ENCODE measurements at regions not wholly inside any gene's neighbourhood (a gene's known extent, or its start where the extent isn't known, plus 50 kb on each side); places are given as distances from the start of the nearest gene placed in this dataset.
A peak's percentile ranks its signal among the peaks of the same experiment; 100 is the strongest.
"Not testable (repeated sequence)": the region's sequence is repeated elsewhere in the genome, so short reads cannot be mapped to it uniquely, and the experiment has no call there.

DNA sequence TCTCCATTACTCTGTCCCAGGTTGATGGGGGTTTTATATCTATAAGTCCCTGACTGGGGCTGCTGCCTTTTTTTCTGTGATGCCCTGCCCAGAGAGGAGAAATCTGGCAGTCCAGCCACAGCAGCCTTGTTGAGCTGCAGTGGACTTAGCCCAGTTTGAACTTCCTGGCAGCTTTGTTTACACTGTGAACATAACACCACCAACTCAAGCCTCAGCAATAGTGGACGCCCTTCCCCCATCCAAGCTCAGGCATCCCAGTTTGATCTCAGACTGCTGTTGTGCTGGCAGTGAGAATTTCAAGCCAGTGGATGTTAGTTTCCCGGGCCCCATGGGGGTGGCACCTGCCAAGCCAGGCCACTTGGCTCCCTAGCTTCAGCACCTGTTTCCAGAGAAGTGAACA, 298.5 kb upstream of the KDM5D start:
- peaks cover 5% of the 10 kb centered on the region for H3K9me3 Mint-ChIP-seq
- H3K27ac Mint-ChIP-seq: no peak overlapping the region
- H3K4me1 Mint-ChIP-seq: no peaks in the 10 kb centered on the region
- no peaks in the 10 kb centered on the region for H3K36me3 Mint-ChIP-seq
- no peaks in the 10 kb centered on the region for H3K27me3 Mint-ChIP-seq
- no peak overlapping the region for H3K4me3 Mint-ChIP-seq

DNA sequence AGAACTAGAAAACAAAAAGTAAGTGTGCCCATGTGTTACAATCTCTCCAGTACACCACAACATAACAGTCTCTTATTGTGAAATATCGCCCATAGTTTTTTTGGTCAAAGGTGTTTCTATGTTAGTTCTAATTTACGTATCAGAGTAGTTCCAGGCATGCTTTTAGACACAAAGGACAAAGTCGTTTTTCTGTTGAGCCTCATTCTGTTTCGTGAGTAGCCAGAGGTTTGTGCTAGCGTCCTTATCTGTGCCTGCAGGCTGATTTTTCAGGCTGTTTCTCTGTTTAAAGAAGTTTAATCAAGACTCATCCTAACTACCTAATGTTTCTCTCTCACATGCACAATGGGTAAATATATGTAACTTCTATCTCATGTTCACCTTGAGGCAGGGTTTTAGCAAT, 281.1 kb upstream of the KDM5D start:
- no peaks in the 10 kb centered on the region for H3K36me3 Mint-ChIP-seq

DNA sequence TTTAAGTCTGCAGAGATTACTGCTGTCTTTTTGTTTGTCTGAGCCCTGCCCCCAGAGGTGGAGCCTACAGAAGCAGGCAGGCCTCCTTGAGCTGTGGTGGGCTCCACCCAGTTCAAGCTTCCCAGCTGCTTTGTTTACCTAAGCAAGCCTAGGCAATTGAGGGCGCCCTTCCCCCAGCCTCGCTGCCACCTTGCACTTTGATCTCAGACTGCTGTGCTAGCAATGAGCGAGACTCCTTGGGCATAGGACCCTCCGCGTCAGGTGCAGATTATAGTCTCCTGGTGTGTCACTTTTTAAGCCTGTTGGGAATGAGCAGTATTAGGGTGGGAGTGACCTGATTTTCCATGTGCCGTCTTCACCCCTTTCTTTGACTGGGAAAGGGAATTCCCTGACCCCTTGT, 248.9 kb upstream of the KDM5D start:
- not testable (repeated sequence) for H3K27me3 Mint-ChIP-seq, H3K4me1 Mint-ChIP-seq, H3K27ac Mint-ChIP-seq, H3K36me3 Mint-ChIP-seq, H3K9me3 Mint-ChIP-seq, H3K4me3 Mint-ChIP-seq

More for the DNA sequence above, 281.1 kb upstream of the KDM5D start:
- no peak overlapping the region for H3K27ac Mint-ChIP-seq
- no peaks in the 10 kb centered on the region for H3K4me1 Mint-ChIP-seq
- no peak overlapping the region for H3K4me3 Mint-ChIP-seq
- H3K27me3 Mint-ChIP-seq: peaks cover 1% of the 10 kb centered on the region
- H3K9me3 Mint-ChIP-seq: peaks cover 6% of the 10 kb centered on the region

DNA sequence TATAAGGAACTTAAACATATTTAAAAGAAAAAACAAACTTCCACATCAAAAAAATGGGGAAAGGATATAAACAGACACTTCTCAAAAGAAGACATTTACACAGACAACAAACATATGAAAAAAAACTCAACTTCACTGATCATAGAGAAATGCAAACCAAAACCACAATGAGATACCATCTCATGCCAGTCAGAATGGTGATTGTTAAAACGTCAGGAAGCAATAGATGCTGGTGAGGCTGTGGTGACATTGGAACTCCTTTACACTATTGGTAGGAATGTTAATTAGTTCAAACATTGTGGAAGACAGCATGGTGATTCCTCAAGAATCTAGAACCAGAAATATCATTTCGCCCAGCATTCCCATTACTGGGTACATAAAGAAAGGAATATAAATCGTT, 228.5 kb upstream of the KDM5D start:
- H3K9me3 Mint-ChIP-seq: no peaks in the 10 kb centered on the region
- H3K36me3 Mint-ChIP-seq: no peaks in the 10 kb centered on the region
- H3K4me1 Mint-ChIP-seq: no peaks in the 10 kb centered on the region
- no peaks in the 10 kb centered on the region for H3K27me3 Mint-ChIP-seq
- H3K27ac Mint-ChIP-seq: no peak overlapping the region
- H3K4me3 Mint-ChIP-seq: no peak overlapping the region

DNA sequence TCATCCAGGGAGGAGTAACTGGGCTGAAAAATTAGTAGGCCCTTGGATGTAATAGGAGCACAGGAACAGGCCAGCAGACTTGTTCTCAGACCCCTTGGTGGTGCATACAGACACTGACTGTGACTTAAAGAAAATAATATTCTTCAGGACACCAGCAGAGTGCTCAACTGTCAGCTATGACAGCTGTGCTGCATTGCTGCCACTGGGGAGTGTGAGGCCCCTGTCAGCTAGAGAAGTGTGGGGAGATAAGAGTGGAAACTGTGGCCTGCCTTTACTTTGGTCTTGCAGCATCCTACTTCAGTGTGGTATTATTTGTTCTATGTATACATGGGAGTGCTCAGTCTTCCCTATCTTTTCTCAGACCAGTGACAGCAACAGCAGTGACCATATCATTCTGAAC, 203.2 kb upstream of the KDM5D start:
- Mint-ChIP-seq H3K4me1 (no peaks in the 10 kb centered on the region), H3K9me3 (no peaks in the 10 kb centered on the region), H3K27ac (no peak overlapping the region), H3K4me3 (no peak overlapping the region), H3K27me3 (peaks cover 1% of the 10 kb centered on the region), H3K36me3 (no peaks in the 10 kb centered on the region)

DNA sequence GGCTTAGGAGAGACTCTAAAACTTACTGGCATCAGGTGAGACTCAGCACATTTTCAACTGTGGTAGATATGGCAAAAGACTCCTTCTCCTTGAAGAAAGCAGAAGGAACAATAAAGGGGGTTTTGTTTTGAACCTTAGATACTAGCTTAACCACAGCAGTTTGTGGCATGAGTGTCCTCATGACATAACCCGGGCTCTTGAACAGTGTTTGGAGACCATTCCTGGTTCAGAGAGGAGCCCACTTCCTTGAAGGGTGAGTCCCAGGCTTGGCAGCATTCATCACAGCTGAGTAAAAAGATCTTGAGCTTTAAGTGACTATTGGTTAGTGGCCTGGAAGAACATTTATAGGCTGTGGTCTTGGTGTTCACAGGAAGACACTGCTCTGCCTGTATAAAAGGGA, 154.5 kb upstream of the KDM5D start:
- Mint-ChIP-seq H3K27me3 (peaks cover 3% of the 10 kb centered on the region), H3K36me3 (no peaks in the 10 kb centered on the region), H3K9me3 (no peaks in the 10 kb centered on the region), H3K27ac (no peak overlapping the region), H3K4me3 (no peak overlapping the region), H3K4me1 (no peaks in the 10 kb centered on the region)

DNA sequence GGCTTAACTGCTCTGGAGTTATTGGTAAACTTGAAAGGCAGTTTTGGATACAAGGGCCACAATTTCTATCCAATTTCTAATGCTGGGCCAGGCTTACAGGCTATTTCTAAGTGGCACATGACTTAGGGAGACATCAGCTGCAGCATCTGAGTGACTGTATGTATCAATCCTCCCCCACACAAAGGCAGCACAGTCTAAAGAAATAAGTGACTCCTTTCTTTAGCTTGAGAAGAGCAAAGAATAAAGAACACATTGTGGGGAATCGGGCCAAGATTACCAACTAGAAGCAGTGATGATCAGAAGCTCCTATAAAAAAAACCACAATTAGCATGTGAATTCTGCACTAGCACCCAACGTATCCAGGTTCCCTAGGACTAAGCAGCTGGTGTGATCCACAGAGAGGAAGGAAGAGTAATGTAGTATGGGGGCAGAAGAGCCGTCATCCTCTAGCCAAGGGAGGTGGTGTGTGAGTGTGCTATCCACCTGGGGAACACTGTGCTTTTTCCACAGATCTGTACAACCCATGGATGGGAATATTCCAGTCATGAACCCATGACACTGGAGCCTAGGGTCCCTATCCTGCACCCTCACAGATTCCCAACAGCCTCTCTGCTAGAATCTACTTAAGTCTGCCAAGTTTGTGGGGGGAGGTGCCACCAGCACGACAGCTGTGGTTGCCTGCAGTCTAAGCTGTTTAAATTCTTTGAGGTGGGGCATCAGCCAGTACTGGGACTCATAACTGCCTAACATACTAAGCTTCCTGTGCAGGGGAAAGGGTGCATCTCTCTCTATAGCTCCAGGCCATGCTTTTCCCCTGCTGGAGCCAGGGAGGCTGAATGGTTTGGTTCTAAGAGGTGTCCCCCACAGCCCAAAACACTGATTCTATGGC, 147.8 kb upstream of the KDM5D start:
- Mint-ChIP-seq H3K4me3 (no peak overlapping the region), H3K9me3 (no peaks in the 10 kb centered on the region), H3K27ac (no peak overlapping the region)

DNA sequence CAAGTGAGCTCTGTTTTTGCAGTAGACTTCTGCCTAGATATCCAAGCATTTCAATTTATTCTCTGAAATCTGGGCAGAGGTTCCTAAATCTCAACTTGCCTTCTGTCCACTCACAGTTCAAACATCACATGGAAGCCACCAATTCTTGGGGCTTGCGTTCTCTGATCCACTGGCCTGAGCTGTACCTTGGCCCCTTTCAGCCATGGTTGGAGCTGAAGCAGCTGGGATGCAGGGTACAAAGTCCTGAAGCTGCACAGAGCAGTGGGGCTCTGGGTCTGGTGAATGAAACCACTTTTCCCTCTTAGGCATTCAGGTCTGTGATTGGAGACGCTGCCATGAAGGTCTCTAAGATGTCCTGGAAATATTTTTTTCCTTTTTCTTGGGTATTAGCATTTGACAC, 137.6 kb upstream of the KDM5D start:
- Mint-ChIP-seq H3K36me3 (no peaks in the 10 kb centered on the region), H3K4me3 (no peak overlapping the region), H3K27me3 (no peaks in the 10 kb centered on the region), H3K27ac (no peak overlapping the region), H3K4me1 (no peaks in the 10 kb centered on the region), H3K9me3 (no peaks in the 10 kb centered on the region)

More for the DNA sequence above, 147.8 kb upstream of the KDM5D start:
- Mint-ChIP-seq H3K4me1 (no peaks in the 10 kb centered on the region), H3K36me3 (no peaks in the 10 kb centered on the region), H3K27me3 (peaks cover 6% of the 10 kb centered on the region)

DNA sequence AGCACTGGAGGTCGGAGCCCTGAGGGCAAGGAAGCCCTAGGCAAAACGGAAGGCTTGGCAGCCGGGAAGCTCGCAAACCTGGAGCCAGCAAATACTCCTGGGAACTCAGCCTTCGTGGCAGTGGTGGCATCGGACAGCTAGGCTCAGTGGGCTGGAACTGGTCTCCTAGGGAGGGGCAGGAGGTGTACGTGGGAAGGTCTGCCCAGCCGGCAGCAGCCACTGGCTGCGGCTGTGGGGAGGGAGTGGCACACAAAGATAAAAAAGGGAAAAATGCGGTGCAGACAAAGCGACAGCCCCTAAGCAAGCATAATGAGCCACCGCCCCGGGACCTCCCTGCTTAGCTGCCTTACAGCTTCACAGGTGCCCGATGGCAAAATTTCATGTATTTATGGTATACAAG, 125.2 kb upstream of the KDM5D start:
- Mint-ChIP-seq H3K4me3 (peak overlapping the region; percentile 39), H3K27ac (no peak overlapping the region), H3K36me3 (no peaks in the 10 kb centered on the region), H3K9me3 (no peaks in the 10 kb centered on the region), H3K4me1 (no peaks in the 10 kb centered on the region), H3K27me3 (no peaks in the 10 kb centered on the region)

DNA sequence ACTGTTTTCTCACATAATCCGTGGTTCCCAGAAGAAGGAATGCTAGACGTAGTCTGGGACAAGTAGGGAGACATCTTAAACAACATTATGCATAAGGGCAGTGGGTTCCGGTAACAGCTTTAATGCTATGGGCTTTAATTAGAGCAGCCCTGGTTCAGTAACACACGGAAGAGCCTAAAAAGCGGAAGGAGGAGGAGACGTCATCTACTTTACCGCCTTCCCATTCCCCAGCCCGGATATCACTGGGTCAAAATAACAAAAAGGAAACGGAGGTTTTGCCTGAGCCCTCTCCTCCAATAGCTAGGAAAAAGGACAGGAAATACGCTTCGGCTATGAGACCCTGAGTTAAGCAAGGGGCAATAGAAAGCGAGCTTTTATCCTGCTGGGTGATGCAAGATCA, 124.8 kb upstream of the KDM5D start:
- Mint-ChIP-seq H3K27me3 (no peaks in the 10 kb centered on the region), H3K9me3 (no peaks in the 10 kb centered on the region), H3K36me3 (no peaks in the 10 kb centered on the region), H3K4me1 (no peaks in the 10 kb centered on the region), H3K4me3 (peak overlapping the region; percentile 39), H3K27ac (no peak overlapping the region)

DNA sequence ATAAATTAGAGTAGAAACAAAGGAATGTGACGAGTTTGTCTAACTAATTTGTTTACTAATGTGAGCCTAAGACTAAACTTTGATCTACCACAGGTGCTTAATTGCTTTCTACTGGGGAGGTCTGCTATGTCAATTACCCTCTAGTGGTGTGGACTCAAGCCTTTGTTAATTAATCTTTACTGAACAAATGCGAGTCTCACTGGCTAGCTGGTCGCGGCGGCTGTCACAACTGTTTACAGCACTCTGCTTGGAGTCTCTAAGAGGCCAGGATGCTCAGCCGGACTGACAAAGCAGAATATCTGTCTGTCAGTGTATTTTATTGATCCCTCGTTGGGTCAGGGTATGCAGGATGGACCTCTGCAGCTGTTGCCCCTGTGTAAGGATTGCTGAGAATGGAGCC, 124.1 kb upstream of the KDM5D start:
- no peaks in the 10 kb centered on the region for H3K36me3 Mint-ChIP-seq
- no peaks in the 10 kb centered on the region for H3K9me3 Mint-ChIP-seq
- H3K4me3 Mint-ChIP-seq: peak overlapping the region; percentile 37
- no peaks in the 10 kb centered on the region for H3K27me3 Mint-ChIP-seq
- no peak overlapping the region for H3K27ac Mint-ChIP-seq
- H3K4me1 Mint-ChIP-seq: no peaks in the 10 kb centered on the region

DNA sequence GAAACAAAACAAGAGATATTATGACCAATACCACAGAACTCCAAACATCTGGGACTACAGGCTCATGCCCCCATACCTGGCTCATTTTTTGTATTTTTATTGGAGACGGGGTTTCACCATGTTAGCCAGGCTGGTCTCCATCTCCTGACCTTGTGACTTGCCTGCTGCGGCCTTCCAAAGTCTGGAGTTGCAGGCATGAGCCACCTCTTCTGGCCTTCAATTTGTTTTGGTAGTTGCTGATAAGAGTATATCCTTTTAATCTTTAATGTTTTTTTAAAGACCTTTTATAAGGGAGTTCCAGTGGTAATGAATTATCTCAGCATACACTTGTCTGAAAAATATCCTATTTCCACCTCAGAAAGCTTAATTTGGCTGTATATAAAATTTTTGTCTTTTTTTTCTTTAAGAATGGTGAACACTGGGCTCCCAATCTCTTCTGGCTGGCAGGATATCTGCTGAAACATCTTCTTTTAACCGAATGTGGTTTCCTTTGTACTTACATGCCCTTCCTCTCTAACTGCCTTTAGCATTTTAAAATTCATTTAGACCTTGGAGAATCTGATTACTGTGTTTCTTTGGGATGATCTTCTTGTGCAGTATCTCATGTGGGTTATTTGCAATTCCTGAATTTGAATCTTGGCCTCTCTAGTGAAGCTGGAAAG, 112.1 kb upstream of the KDM5D start:
- Mint-ChIP-seq H3K27me3 (no peaks in the 10 kb centered on the region), H3K9me3 (no peaks in the 10 kb centered on the region), H3K36me3 (no peaks in the 10 kb centered on the region), H3K4me3 (no peak overlapping the region), H3K4me1 (peaks cover 12% of the 10 kb centered on the region), H3K27ac (no peak overlapping the region)

DNA sequence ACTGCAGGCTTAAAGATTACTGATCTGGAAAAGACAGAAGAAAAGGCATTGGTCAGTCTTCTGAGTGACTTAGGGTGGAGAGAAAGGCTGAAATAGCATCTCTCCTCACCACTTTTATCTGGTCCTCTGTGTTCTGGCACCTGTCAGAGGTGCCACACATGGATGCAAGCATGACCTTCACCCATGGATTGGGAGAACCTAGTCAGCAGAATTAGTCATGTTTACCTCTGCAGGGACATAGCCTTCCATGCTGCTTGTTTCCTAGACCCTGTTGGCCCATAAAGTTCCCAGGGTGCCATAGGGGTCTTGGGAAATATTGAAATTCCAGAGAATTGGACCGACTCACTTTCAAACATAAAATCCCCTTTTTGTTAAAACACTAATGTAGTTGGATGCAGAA, 98.4 kb upstream of the KDM5D start:
- H3K4me1 Mint-ChIP-seq: no peaks in the 10 kb centered on the region
- no peak overlapping the region for H3K27ac Mint-ChIP-seq
- no peaks in the 10 kb centered on the region for H3K36me3 Mint-ChIP-seq
- no peaks in the 10 kb centered on the region for H3K27me3 Mint-ChIP-seq
- H3K9me3 Mint-ChIP-seq: peaks cover under 1% of the 10 kb centered on the region
- no peak overlapping the region for H3K4me3 Mint-ChIP-seq

DNA sequence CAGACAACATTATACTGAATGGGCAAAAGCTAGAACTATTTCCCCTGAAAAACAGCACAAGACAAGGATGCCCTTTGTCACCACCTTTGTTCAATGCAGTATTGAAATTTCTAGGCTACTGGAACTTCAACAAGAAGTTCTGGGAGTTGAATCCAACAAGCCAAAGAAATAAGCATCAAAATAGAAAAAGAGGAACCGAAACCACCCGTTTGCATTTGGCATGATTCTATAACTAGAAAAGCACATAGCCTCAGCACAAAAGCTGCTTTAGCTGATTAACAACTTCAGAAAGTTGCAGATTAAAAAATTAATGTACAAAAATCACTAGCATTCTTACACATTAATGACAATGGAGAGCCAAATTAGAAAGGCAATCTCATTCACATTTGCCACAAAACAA, 79.6 kb upstream of the KDM5D start:
- Mint-ChIP-seq H3K27ac (no peak overlapping the region), H3K27me3 (no peaks in the 10 kb centered on the region), H3K4me3 (no peak overlapping the region), H3K9me3 (no peaks in the 10 kb centered on the region), H3K36me3 (no peaks in the 10 kb centered on the region), H3K4me1 (peaks cover 5% of the 10 kb centered on the region)

DNA sequence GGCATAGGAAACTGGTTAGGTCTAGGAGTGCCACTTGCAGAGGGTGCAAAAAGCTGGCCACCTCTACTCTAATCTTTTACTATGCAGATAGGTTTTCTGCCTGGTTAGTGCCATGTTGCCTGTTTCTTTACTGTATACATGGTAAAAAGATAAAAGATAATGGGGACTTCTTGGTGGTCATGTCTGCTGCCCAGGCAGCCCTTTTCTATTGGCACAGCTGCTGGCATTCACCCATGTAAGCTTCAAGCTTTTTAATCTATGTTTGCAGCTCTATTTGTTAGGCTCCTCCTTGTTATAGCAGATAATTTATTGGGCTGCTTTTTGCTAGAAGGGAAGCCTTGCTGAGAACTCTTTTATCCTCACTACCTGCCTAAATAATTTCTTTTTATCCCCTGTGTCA, 74.0 kb upstream of the KDM5D start:
- Mint-ChIP-seq H3K27ac (no peak overlapping the region), H3K4me1 (peaks cover 6% of the 10 kb centered on the region), H3K9me3 (no peaks in the 10 kb centered on the region), H3K36me3 (no peaks in the 10 kb centered on the region), H3K27me3 (no peaks in the 10 kb centered on the region), H3K4me3 (no peak overlapping the region)

DNA sequence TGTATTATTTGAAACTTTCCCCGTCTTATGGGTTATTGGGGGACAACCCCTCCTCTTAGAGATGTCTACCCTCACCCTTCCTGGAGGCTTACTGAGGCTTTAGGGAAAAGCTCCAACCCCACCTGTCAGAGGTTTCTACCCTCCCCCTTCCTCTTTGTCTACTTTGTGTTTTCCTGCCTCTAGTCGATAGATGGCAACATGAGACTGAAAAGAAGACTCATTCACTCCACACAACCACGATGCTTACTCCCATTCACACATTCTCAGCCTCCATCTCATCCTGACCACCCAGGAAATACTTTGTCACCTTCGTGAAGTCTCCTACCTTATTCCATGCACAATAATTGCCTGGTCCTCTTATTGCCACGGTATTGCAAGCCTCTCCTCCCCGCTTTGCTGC, 72.4 kb upstream of the KDM5D start:
- H3K27me3 Mint-ChIP-seq: no peaks in the 10 kb centered on the region
- H3K4me3 Mint-ChIP-seq: peak overlapping the region; percentile 55
- no peak overlapping the region for H3K27ac Mint-ChIP-seq
- peaks cover 6% of the 10 kb centered on the region for H3K4me1 Mint-ChIP-seq
- H3K36me3 Mint-ChIP-seq: no peaks in the 10 kb centered on the region
- no peaks in the 10 kb centered on the region for H3K9me3 Mint-ChIP-seq

All from activated naive CD4-positive, alpha-beta T cell treated with anti-CD3 and anti-CD28 coated beads, Interleukin-2, amount 50 U/mL, for 24 hours (primary cell).